Naive thymus-derived CD8-positive, alpha-beta T cell (primary cell): ENCODE measurements at regions not wholly inside any gene's neighbourhood (a gene's known extent, or its start where the extent isn't known, plus 50 kb on each side); places are given as distances from the start of the nearest gene placed in this dataset.
"Not testable (repeated sequence)": the region's sequence is repeated elsewhere in the genome, so short reads cannot be mapped to it uniquely, and the experiment has no call there.

ENCODE experiments used
- ATAC-seq, 2 donors: fragments of 150-1000 bp; cut with Tn5 transposase in 1 of 2; sonication (Bioruptor Pico), chemical (Tn5 transposase) in 1 of 2; 1 replicate in 1 of 2; 2 replicates in 1 of 2; pipeline ENCODE4 v1.10.0; 2021; ENCODE audit warnings: mild to moderate bottlenecking in 2 of 2, moderate library complexity in 2 of 2
- POLR2A ChIA-PET: fragments of 350-600 bp; sonication (Branson Sonifier 250); formaldehyde crosslinking; loops from one replicate; lab custom pipeline; 2021; ENCODE audit warnings: antibody characterized with exemption; lab: Charles Lee
- DNase-seq, 10 donors: peaks; one replicate each; pipeline versions ENCODE4 v3.0.0 to v3.0.0-alpha.2; 2020 to 2022
- H3K27ac Mint-ChIP-seq, 10 donors: one replicate each; pipeline ENCODE4 v1.8.0; 2020 to 2022; ENCODE audit warnings: mild to moderate bottlenecking in 10 of 10, mixed read lengths in 10 of 10, moderate library complexity in 4 of 10, inconsistent platforms in 1 of 10
- H3K27me3 Mint-ChIP-seq, 5 donors: one replicate each; pipeline ENCODE4 v1.8.0; 2021 to 2022; ENCODE audit warnings: mixed read lengths in 5 of 5
- H3K36me3 Mint-ChIP-seq, 3 donors: one replicate each; pipeline ENCODE4 v1.8.0; 2020 to 2022; ENCODE audit warnings: mixed read lengths in 3 of 3, mild to moderate bottlenecking in 2 of 3, inconsistent platforms in 1 of 3
- H3K4me1 Mint-ChIP-seq, 4 donors: one replicate each; pipeline ENCODE4 v1.8.0; 2021 to 2022; ENCODE audit warnings: mixed read lengths in 4 of 4
- H3K4me3 Mint-ChIP-seq, 10 donors: one replicate each; pipeline ENCODE4 v1.8.0; 2020 to 2022; ENCODE audit warnings: mild to moderate bottlenecking in 10 of 10, mixed read lengths in 10 of 10, moderate library complexity in 6 of 10, inconsistent platforms in 1 of 10
- H3K9me3 Mint-ChIP-seq, 9 donors: one replicate each; pipeline ENCODE4 v1.8.0; 2020 to 2022; ENCODE audit warnings: mixed read lengths in 9 of 9, mild to moderate bottlenecking in 3 of 9, inconsistent platforms in 1 of 9, moderate library complexity in 1 of 9

- Mint-ChIP-seq H3K27me3 (no peaks in the 10 kb centered on the region), H3K27ac (no peak overlapping the region), H3K4me3 (no peak overlapping the region), H3K36me3 (peaks cover 0 to 4% (median 0%) of the 10 kb centered on the region in 3 donors), H3K9me3 (peaks cover 0 to 12% (median 3%) of the 10 kb centered on the region in 9 donors), H3K4me1 (no peaks in the 10 kb centered on the region)
- no peak for ATAC-seq
- POLR2A ChIA-PET = no interaction called here
- no peak for DNase-seq
These were observed 2048.3 kb upstream of the RAG2 start for GRCh38 chr11:38646382-38646781.

- H3K4me3 Mint-ChIP-seq = no peak overlapping the region
These were observed 2042.8 kb upstream of the RAG2 start for GRCh38 chr11:38640854-38641253.

GRCh38 chr11:38612701-38613100 lies 2014.7 kb upstream of the RAG2 start:
- Mint-ChIP-seq H3K36me3 (no peaks in the 10 kb centered on the region), H3K4me1 (no peaks in the 10 kb centered on the region), H3K4me3 (no peak overlapping the region), H3K27ac (no peak overlapping the region), H3K9me3 (peaks cover 3 to 33% (median 14%) of the 10 kb centered on the region in 9 donors), H3K27me3 (no peaks in the 10 kb centered on the region)
- no peak for DNase-seq
- no peak for ATAC-seq
- POLR2A ChIA-PET = no interaction called here

More at GRCh38 chr11:38640854-38641253, 2042.8 kb upstream of the RAG2 start:
- peaks cover 0 to 4% (median 0%) of the 10 kb centered on the region in 3 donors for H3K36me3 Mint-ChIP-seq
- no peaks in the 10 kb centered on the region for H3K4me1 Mint-ChIP-seq
- no peaks in the 10 kb centered on the region for H3K27me3 Mint-ChIP-seq
- peaks cover 8 to 38% (median 18%) of the 10 kb centered on the region in 9 donors for H3K9me3 Mint-ChIP-seq
- no peak overlapping the region for H3K27ac Mint-ChIP-seq
- no peak for ATAC-seq
- POLR2A ChIA-PET = no interaction called here
- DNase-seq = no peak

GRCh38 chr11:38601371-38601770 lies 2003.3 kb upstream of the RAG2 start:
- H3K27ac Mint-ChIP-seq = not testable (repeated sequence)

GRCh38 chr11:38598418-38598817 lies 2000.4 kb upstream of the RAG2 start:
- POLR2A ChIA-PET = no interaction called here
- no peak overlapping the region for H3K27ac Mint-ChIP-seq

More at GRCh38 chr11:38601371-38601770, 2003.3 kb upstream of the RAG2 start:
- H3K4me3 Mint-ChIP-seq, H3K4me1 Mint-ChIP-seq, H3K27me3 Mint-ChIP-seq, H3K36me3 Mint-ChIP-seq, POLR2A ChIA-PET, ATAC-seq, DNase-seq: not testable (repeated sequence)
- peaks cover 1 to 22% (median 10%) of the 10 kb centered on the region in 9 donors for H3K9me3 Mint-ChIP-seq

GRCh38 chr11:38595359-38596016 lies 1997.5 kb upstream of the RAG2 start:
- DNase-seq, ATAC-seq, H3K36me3 Mint-ChIP-seq, H3K27ac Mint-ChIP-seq, POLR2A ChIA-PET, H3K4me1 Mint-ChIP-seq, H3K4me3 Mint-ChIP-seq, H3K27me3 Mint-ChIP-seq: not testable (repeated sequence)
- H3K9me3 Mint-ChIP-seq = peaks cover 0 to 16% (median 4%) of the 10 kb centered on the region in 9 donors

More at GRCh38 chr11:38598418-38598817, 2000.4 kb upstream of the RAG2 start:
- Mint-ChIP-seq H3K36me3 (no peaks in the 10 kb centered on the region), H3K4me3 (no peak overlapping the region), H3K9me3 (peaks cover 0 to 16% (median 7%) of the 10 kb centered on the region in 9 donors), H3K27me3 (no peaks in the 10 kb centered on the region), H3K4me1 (no peaks in the 10 kb centered on the region)
- ATAC-seq = no peak
- no peak for DNase-seq

GRCh38 chr11:38594895-38595294 lies 1996.9 kb upstream of the RAG2 start:
- no peak overlapping the region for H3K4me3 Mint-ChIP-seq
- H3K36me3 Mint-ChIP-seq = no peaks in the 10 kb centered on the region
- ATAC-seq (no peak), DNase-seq (no peak)
- no peaks in the 10 kb centered on the region for H3K4me1 Mint-ChIP-seq
- H3K27ac Mint-ChIP-seq = no peak overlapping the region
- H3K9me3 Mint-ChIP-seq = peaks cover 0 to 18% (median 4%) of the 10 kb centered on the region in 9 donors
- POLR2A ChIA-PET = no interaction called here
- H3K27me3 Mint-ChIP-seq = no peaks in the 10 kb centered on the region

- POLR2A ChIA-PET = no interaction called here
- no peaks in the 10 kb centered on the region for H3K4me1 Mint-ChIP-seq
- no peaks in the 10 kb centered on the region for H3K27me3 Mint-ChIP-seq
- no peaks in the 10 kb centered on the region for H3K36me3 Mint-ChIP-seq
- H3K4me3 Mint-ChIP-seq = no peak overlapping the region
- DNase-seq (no peak), ATAC-seq (no peak)
- H3K9me3 Mint-ChIP-seq = peaks cover 0 to 23% (median 4%) of the 10 kb centered on the region in 9 donors
- no peak overlapping the region for H3K27ac Mint-ChIP-seq
These were observed 1995.6 kb upstream of the RAG2 start for GRCh38 chr11:38593649-38594048.

- ATAC-seq (no peak), DNase-seq (no peak)
- no peaks in the 10 kb centered on the region for H3K4me1 Mint-ChIP-seq
- no peak overlapping the region for H3K27ac Mint-ChIP-seq
- no peaks in the 10 kb centered on the region for H3K27me3 Mint-ChIP-seq
- H3K4me3 Mint-ChIP-seq = no peak overlapping the region
- peaks cover 2 to 23% (median 10%) of the 10 kb centered on the region in 9 donors for H3K9me3 Mint-ChIP-seq
- no peaks in the 10 kb centered on the region for H3K36me3 Mint-ChIP-seq
- POLR2A ChIA-PET = no interaction called here
These were observed 1984.7 kb upstream of the RAG2 start for GRCh38 chr11:38582756-38583155.

- no peaks in the 10 kb centered on the region for H3K36me3 Mint-ChIP-seq
- ATAC-seq = no peak
- no peaks in the 10 kb centered on the region for H3K4me1 Mint-ChIP-seq
- peaks cover 2 to 27% (median 11%) of the 10 kb centered on the region in 9 donors for H3K9me3 Mint-ChIP-seq
- no peak for DNase-seq
- no peak overlapping the region for H3K27ac Mint-ChIP-seq
- POLR2A ChIA-PET = no interaction called here
- H3K27me3 Mint-ChIP-seq = no peaks in the 10 kb centered on the region
- no peak overlapping the region for H3K4me3 Mint-ChIP-seq
These were observed 1984.1 kb upstream of the RAG2 start for GRCh38 chr11:38582151-38582550.

- POLR2A ChIA-PET = no interaction called here
- no peaks in the 10 kb centered on the region for H3K36me3 Mint-ChIP-seq
- H3K27me3 Mint-ChIP-seq = no peaks in the 10 kb centered on the region
- H3K4me3 Mint-ChIP-seq = no peak overlapping the region
- no peak for DNase-seq
- H3K9me3 Mint-ChIP-seq = peaks cover 2 to 31% (median 13%) of the 10 kb centered on the region in 9 donors
- no peak overlapping the region for H3K27ac Mint-ChIP-seq
- H3K4me1 Mint-ChIP-seq = no peaks in the 10 kb centered on the region
- no peak for ATAC-seq
These were observed 1979.7 kb upstream of the RAG2 start for GRCh38 chr11:38577769-38578168.

- Mint-ChIP-seq H3K27ac (no peak overlapping the region), H3K36me3 (no peaks in the 10 kb centered on the region), H3K27me3 (no peaks in the 10 kb centered on the region), H3K4me3 (no peak overlapping the region), H3K4me1 (no peaks in the 10 kb centered on the region), H3K9me3 (peaks cover 0 to 23% (median 4%) of the 10 kb centered on the region in 9 donors)
- ATAC-seq = no peak
- POLR2A ChIA-PET = no interaction called here
- no peak for DNase-seq
These were observed 1964.5 kb upstream of the RAG2 start for GRCh38 chr11:38562562-38562961.

- no peak overlapping the region for H3K27ac Mint-ChIP-seq
- no peaks in the 10 kb centered on the region for H3K27me3 Mint-ChIP-seq
- no peaks in the 10 kb centered on the region for H3K36me3 Mint-ChIP-seq
- POLR2A ChIA-PET = no interaction called here
- H3K4me3 Mint-ChIP-seq = no peak overlapping the region
- no peak for ATAC-seq
- H3K9me3 Mint-ChIP-seq = peaks cover 0 to 17% (median 4%) of the 10 kb centered on the region in 9 donors
- no peak for DNase-seq
- no peaks in the 10 kb centered on the region for H3K4me1 Mint-ChIP-seq
These were observed 1955.1 kb upstream of the RAG2 start for GRCh38 chr11:38553148-38553547.

GRCh38 chr11:38547462-38547861 lies 1949.4 kb upstream of the RAG2 start:
- H3K36me3 Mint-ChIP-seq = no peaks in the 10 kb centered on the region
- no peak overlapping the region for H3K4me3 Mint-ChIP-seq
- no peaks in the 10 kb centered on the region for H3K4me1 Mint-ChIP-seq
- H3K27me3 Mint-ChIP-seq = no peaks in the 10 kb centered on the region
- no peak overlapping the region for H3K27ac Mint-ChIP-seq
- H3K9me3 Mint-ChIP-seq = peaks cover 0 to 17% (median 7%) of the 10 kb centered on the region in 9 donors
- DNase-seq = no peak
- POLR2A ChIA-PET = no interaction called here
- no peak for ATAC-seq
